Fibroblast of skin of abdomen (primary cell): ENCODE measurements at regions not wholly inside any gene's neighbourhood (a gene's known extent, or its start where the extent isn't known, plus 50 kb on each side); places are given as distances from the start of the nearest gene placed in this dataset.
"Not testable (repeated sequence)": the region's sequence is repeated elsewhere in the genome, so short reads cannot be mapped to it uniquely, and the experiment has no call there.

ENCODE experiments used
- DNase-seq: peaks from one replicate; pipeline ENCODE4 v3.0.0-alpha.2; 2013

- DNase-seq, result no peak
Measured at GRCh38 chr6:150299873-150300485, 68.8 kb upstream of the IYD start.

- DNase-seq, result peak; percentile 72
Measured at GRCh38 chr6:150301846-150302519, 66.8 kb upstream of the IYD start.

- DNase-seq, result no peak
Measured at GRCh38 chr6:150302520-150303176, 66.2 kb upstream of the IYD start.

- DNase-seq, result no peak
Measured at GRCh38 chr6:150303256-150303655, 65.6 kb upstream of the IYD start.

- no peak for DNase-seq
Measured at GRCh38 chr6:150304429-150304828, 64.4 kb upstream of the IYD start.

- DNase-seq, result no peak
Measured at GRCh38 chr6:150306290-150306689, 62.5 kb upstream of the IYD start.

GRCh38 chr6:150307520-150307919 lies 61.3 kb upstream of the IYD start:
- no peak for DNase-seq

- DNase-seq, result no peak
Measured at GRCh38 chr6:150308812-150309645, 59.8 kb upstream of the IYD start.

- DNase-seq, result no peak
Measured at GRCh38 chr6:150310539-150310938, 58.3 kb upstream of the IYD start.

- DNase-seq, result not testable (repeated sequence)
Measured at GRCh38 chr6:150311149-150311944, 57.5 kb upstream of the IYD start.

- no peak for DNase-seq
Measured at GRCh38 chr6:150312395-150312794, 56.4 kb upstream of the IYD start.

- DNase-seq, result no peak
Measured at GRCh38 chr6:150312844-150313584, 55.8 kb upstream of the IYD start.

- DNase-seq, result no peak
Measured at GRCh38 chr6:150313781-150314180, 55.0 kb upstream of the IYD start.

GRCh38 chr6:150314230-150315188 lies 54.3 kb upstream of the IYD start:
- no peak for DNase-seq

- DNase-seq, result no peak
Measured at GRCh38 chr6:150315626-150316025, 53.2 kb upstream of the IYD start.

GRCh38 chr6:150316936-150317335 lies 51.9 kb upstream of the IYD start:
- DNase-seq, result no peak
